ENCODE measurements at regions not wholly inside any gene's neighbourhood (a gene's known extent, or its start where the extent isn't known, plus 50 kb on each side); places are given as distances from the start of the nearest gene placed in this dataset.
A peak's percentile ranks its signal among the peaks of the same experiment; 100 is the strongest.

GRCh38 chr10:4007771-4008170, 222.8 kb upstream of the KLF6 start:
- no peak for DNase-seq

- DNase-seq = no peak
Measured at GRCh38 chr10:4006858-4007257, 221.8 kb upstream of the KLF6 start.

- peak; percentile 90 to 95 (median 91) for DNase-seq
Measured at GRCh38 chr10:4006051-4006450, 221.0 kb upstream of the KLF6 start.

- no peak for DNase-seq
Measured at GRCh38 chr10:4004990-4005389, 220.0 kb upstream of the KLF6 start.

GRCh38 chr10:4004144-4004543, 219.1 kb upstream of the KLF6 start:
- no peak for DNase-seq

GRCh38 chr10:4003348-4003973, 218.5 kb upstream of the KLF6 start:
- DNase-seq = no peak

GRCh38 chr10:4001811-4002210, 216.8 kb upstream of the KLF6 start:
- DNase-seq = peak; percentile 30 to 58 (median 42)

- DNase-seq = no peak
Measured at GRCh38 chr10:3999642-4000041, 214.6 kb upstream of the KLF6 start.

GRCh38 chr10:3996697-3997096, 211.7 kb upstream of the KLF6 start:
- DNase-seq = no peak

GRCh38 chr10:3995302-3996210, 210.5 kb upstream of the KLF6 start:
- peak; percentile 56 to 83 (median 83) for DNase-seq

- no peak for DNase-seq
Measured at GRCh38 chr10:3992382-3993178, 207.6 kb upstream of the KLF6 start.

- DNase-seq = no peak
Measured at GRCh38 chr10:3990307-3990706, 205.3 kb upstream of the KLF6 start.

GRCh38 chr10:3987143-3987974, 202.3 kb upstream of the KLF6 start:
- DNase-seq = no peak

GRCh38 chr10:3986493-3987142, 201.6 kb upstream of the KLF6 start:
- DNase-seq = no peak

- no peak for DNase-seq
Measured at GRCh38 chr10:3982746-3983442, 197.9 kb upstream of the KLF6 start.

- DNase-seq = no peak
Measured at GRCh38 chr10:3981300-3981699, 196.3 kb upstream of the KLF6 start.

- peak in 2 of 3 donors; percentile 59 to 64 for DNase-seq
Measured at GRCh38 chr10:3980660-3981059, 195.7 kb upstream of the KLF6 start.

- no peak for DNase-seq
Measured at GRCh38 chr10:3980144-3980543, 195.1 kb upstream of the KLF6 start.

- peak; percentile 72 to 83 (median 73) for DNase-seq
Measured at GRCh38 chr10:3978761-3979160, 193.8 kb upstream of the KLF6 start.

GRCh38 chr10:3978174-3978573, 193.2 kb upstream of the KLF6 start:
- DNase-seq = no peak

- DNase-seq = no peak
Measured at GRCh38 chr10:3977761-3978160, 192.8 kb upstream of the KLF6 start.

All from suppressor macrophage treated with lipopolysaccharide for 1 hour (primary cell).